HepG2 (cell line): ENCODE measurements at regions not wholly inside any gene's neighbourhood (a gene's known extent, or its start where the extent isn't known, plus 50 kb on each side); places are given as distances from the start of the nearest gene placed in this dataset.

Experiments
- ATAC-seq: fragments of 200-7000 bp; cut with Tn5 transposase; 3 replicates; pipeline ENCODE4 v1.9.1; 2020; ENCODE audit warnings: mild to moderate bottlenecking, moderate library complexity
- BruUV-seq: library from RNA; stranded (reverse); fragments of 400-500 nt; replicated peaks from 2 replicates; lab custom pipeline; 2021; lab: Mats Ljungman, UMichigan
- CTCF ChIA-PET: fragments of 300-600 bp; formaldehyde crosslinking; extraction: SDS; loops from one replicate; lab custom pipeline; 2021; ENCODE audit warnings: low total read pairs, inconsistent platforms, low intra/inter-chr PET ratio; lab: Yijun Ruan, JAX
- POLR2A ChIA-PET: fragments of 350-600 bp; sonication (Branson Sonifier 250); formaldehyde crosslinking; loops from one replicate; lab custom pipeline; 2020; ENCODE audit warnings: antibody characterized with exemption, inconsistent platforms; lab: Yijun Ruan, JAX
- DNase-seq: peaks from one replicate; pipeline ENCODE4 v3.0.0-alpha.2; 2015; ENCODE audit warnings: low spot score
- FAIRE-seq: peaks from 3 replicates; lab custom pipeline; 2011; peaks lifted over from hg19 to GRCh38; lab: Jason Lieb, UNC
- H2AFZ ChIP-seq: one replicate; pipeline ENCODE4 v1.6.1; 2011; ENCODE audit warnings: low read length, inconsistent platforms
- H3K27ac ChIP-seq: fragments of 300-600 bp; 3 replicates; pipeline ENCODE4 v1.8.0; 2011; ENCODE audit warnings: mixed run types, mild to moderate bottlenecking, mixed read lengths, low read length, inconsistent platforms; ENCODE audit not compliant: insufficient read depth; ENCODE audit errors: extremely low read length
- H3K27me3 ChIP-seq, 2 experiments: fragments of 200-600 bp in 1 of 2; 2 replicates in 1 of 2; 3 replicates in 1 of 2; pipeline versions ENCODE4 v1.6.0 to v1.8.0; 2011; ENCODE audit warnings: low read length in 2 of 2, mild to moderate bottlenecking in 2 of 2, moderate library complexity in 2 of 2, inconsistent platforms in 1 of 2; ENCODE audit not compliant: insufficient read depth in 2 of 2, control insufficient read depth in 1 of 2
- H3K36me3 ChIP-seq, 2 experiments: fragments of 200-600 bp in 1 of 2; replicated peaks in 1 of 2; 2 replicates in 1 of 2; 3 replicates in 1 of 2; pipeline versions ENCODE4 v1.5.1 to v1.8.0; 2011; ENCODE audit warnings: low read length in 2 of 2, inconsistent platforms in 1 of 2; ENCODE audit not compliant: insufficient read depth in 2 of 2, control insufficient read depth in 1 of 2
- H3K4me1 ChIP-seq: 2 replicates; pipeline ENCODE4 v1.5.1; 2012; ENCODE audit warnings: low read length, inconsistent platforms; ENCODE audit not compliant: insufficient read depth
- H3K4me2 ChIP-seq: 2 replicates; pipeline ENCODE4 v1.6.0; 2011; ENCODE audit warnings: low read depth, low read length, inconsistent platforms
- H3K4me3 ChIP-seq, 3 experiments: fragments of 200-600 bp in 1 of 3; sonication (generic), shearing (Covaris generic) in 1 of 3; replicated peaks in 1 of 3; 2 replicates each; pipeline ENCODE4 v1.5.1; 2011 to 2016; ENCODE audit warnings: low read length in 3 of 3, inconsistent platforms in 2 of 3, low read depth in 2 of 3, mild to moderate bottlenecking in 2 of 3, control low read depth in 1 of 3, mixed read lengths in 1 of 3; ENCODE audit not compliant: insufficient read depth in 1 of 3
- H3K79me2 ChIP-seq: one replicate; pipeline ENCODE4 v1.6.1; 2011; ENCODE audit warnings: low read length, inconsistent platforms; ENCODE audit not compliant: insufficient read depth
- H3K9ac ChIP-seq: 2 replicates; pipeline ENCODE4 v1.6.0; 2011; ENCODE audit warnings: mild to moderate bottlenecking, low read depth, low read length, inconsistent platforms; ENCODE audit not compliant: insufficient read depth
- H3K9me3 ChIP-seq: 2 replicates; pipeline ENCODE4 v1.5.1; 2012; ENCODE audit warnings: mild to moderate bottlenecking, low read length
- H4K20me1 ChIP-seq: 2 replicates; pipeline ENCODE4 v1.6.0; 2011; ENCODE audit warnings: inconsistent platforms, mild to moderate bottlenecking, low read length, moderate library complexity; ENCODE audit not compliant: insufficient read depth
- EZH2 ChIP-seq: conservative IDR thresholded peaks from 2 replicates; pipeline ENCODE4 v1.6.1; 2012; ENCODE audit warnings: mild to moderate bottlenecking, low read depth, low read length, moderate library complexity
- FOXP4 ChIP-seq: sonication (generic); formaldehyde crosslinking; IDR thresholded peaks from 2 replicates; pipeline ENCODE4 v1.4.0; 2020; ENCODE audit warnings: missing genetic modification reagents
- KDM5A ChIP-seq: fragments of 200-600 bp; sonication (generic); IDR thresholded peaks from 2 replicates; pipeline ENCODE4 v1.7.0; 2018; ENCODE audit warnings: antibody characterized with exemption, mild to moderate bottlenecking, low read length, borderline replicate concordance
- NCOA1 ChIP-seq: sonication (generic); formaldehyde crosslinking; IDR thresholded peaks from 2 replicates; pipeline ENCODE4 v1.9.0; 2021; ENCODE audit warnings: missing genetic modification reagents
- SNAPC2 ChIP-seq: sonication (generic); formaldehyde crosslinking; IDR thresholded peaks from 2 replicates; pipeline ENCODE4 v1.8.1; 2022; ENCODE audit warnings: mild to moderate bottlenecking, missing genetic modification reagents
- TEAD2 ChIP-seq: sonication (generic); formaldehyde crosslinking; IDR thresholded peaks from 2 replicates; pipeline ENCODE4 v1.9.0; 2021; ENCODE audit warnings: missing genetic modification reagents
- ZNF205 ChIP-seq: IDR thresholded peaks from 2 replicates; pipeline ENCODE4 v1.6.1; 2018; ENCODE audit warnings: missing biosample characterization, missing genetic modification reagents
- ZNF562 ChIP-seq: sonication (generic); formaldehyde crosslinking; IDR thresholded peaks from 2 replicates; pipeline ENCODE4 v1.8.0; 2022; ENCODE audit warnings: missing genetic modification reagents, borderline replicate concordance
- WGBS: methylation state at CpG from one replicate; pipeline ENCODE4 v1.1.6; 2017; ENCODE audit warnings: low lambda C conversion rate; 5-methylcytosine and 5-hydroxymethylcytosine counted together
- in situ Hi-C: cut with HindIII; loops from 2 replicates; pipeline ENCODE4 v1.10.0; 2017; ENCODE audit warnings: low pct_unique_long_range_greater_than_20kb; ENCODE audit not compliant: extremely low pct_ligation_motif_present
- intact Hi-C: fragments of 100-400 bp; cut with micrococcal nuclease; formaldehyde crosslinking; loops from one replicate; pipeline ENCODE4 v1.10.0; 2022; ENCODE audit not compliant: unreplicated experiment

- Histone ChIP-seq H3K4me1 (no peaks in the 10 kb centered on the region), H3K4me3 (no peak overlapping the region), H2AFZ (no peak overlapping the region), H3K9me3 (no peaks in the 10 kb centered on the region), H3K27ac (no peak overlapping the region), H3K79me2 (no peaks in the 10 kb centered on the region), H3K36me3 (no peaks in the 10 kb centered on the region), H3K9ac (no peak overlapping the region), H3K27me3 (no peaks in the 10 kb centered on the region), H3K4me2 (no peak overlapping the region), H4K20me1 (no peaks in the 10 kb centered on the region)
- no peak for FAIRE-seq
- in situ Hi-C loops (no loop called here), intact Hi-C loops (no loop called here)
- BruUV-seq = no TSS peak
- POLR2A ChIA-PET = no interaction called here
- CTCF ChIA-PET = no interaction called here
- no peak for ATAC-seq
- 0% methylated on average over 3 of the region's 3 CpGs for WGBS
- TF ChIP-seq NCOA1 (no peak), ZNF562 (CRISPR knock-in tag) (no peak), TEAD2 (no peak), FOXP4 (CRISPR knock-in tag) (no peak)
- DNase-seq = no peak
These were observed 414.2 kb upstream of the MIR17HG start for GRCh38 chr13:90933097-90933826.

- CTCF ChIA-PET = no interaction called here
- no peak overlapping the region for H3K27ac ChIP-seq
- intact Hi-C loops (no loop called here), in situ Hi-C loops (no loop called here)
- no peak overlapping the region for H2AFZ ChIP-seq
- H3K36me3 ChIP-seq = no peaks in the 10 kb centered on the region
- 0% methylated on average over 3 of the region's 3 CpGs for WGBS
- no peaks in the 10 kb centered on the region for H3K4me1 ChIP-seq
- POLR2A ChIA-PET = no interaction called here
- BruUV-seq = no TSS peak
- H3K27me3 ChIP-seq = no peaks in the 10 kb centered on the region
- H4K20me1 ChIP-seq = no peaks in the 10 kb centered on the region
- no peak overlapping the region for H3K9ac ChIP-seq
- no peak for ATAC-seq
- no peak overlapping the region for H3K4me3 ChIP-seq
- H3K9me3 ChIP-seq = no peaks in the 10 kb centered on the region
- no peak overlapping the region for H3K4me2 ChIP-seq
- FAIRE-seq = no peak
- no peak for DNase-seq
- no peaks in the 10 kb centered on the region for H3K79me2 ChIP-seq
- TF ChIP-seq ZNF205 = no peak
- TF ChIP-seq SNAPC2 (CRISPR knock-in tag) = no peak
- no peak for TF ChIP-seq EZH2
- TF ChIP-seq KDM5A = no peak
These were observed 412.7 kb upstream of the MIR17HG start for GRCh38 chr13:90934741-90935140.
